Thymus (tissue), 11 donors: ENCODE measurements at regions not wholly inside any gene's neighbourhood (a gene's known extent, or its start where the extent isn't known, plus 50 kb on each side); places are given as distances from the start of the nearest gene placed in this dataset.
"Not testable (repeated sequence)": the region's sequence is repeated elsewhere in the genome, so short reads cannot be mapped to it uniquely, and the experiment has no call there.

Experiments used
- DNase-seq, 9 donors: peaks; one replicate each; pipeline ENCODE4 v3.0.0-alpha.2; 2013; ENCODE audit warnings: low spot score in 9 of 9, low read depth in 6 of 9, missing footprints in 1 of 9
- H3K27ac ChIP-seq, 2 donors: one replicate each; pipeline ENCODE4 v1.5.1; 2013; ENCODE audit warnings: control low read depth in 1 of 2, low read depth in 1 of 2, low read length in 1 of 2, mild to moderate bottlenecking in 1 of 2, moderate library complexity in 1 of 2
- H3K27me3 ChIP-seq, 2 donors: one replicate each; pipeline ENCODE4 v1.5.1; 2013; ENCODE audit warnings: low read length in 1 of 2; ENCODE audit not compliant: control insufficient read depth in 2 of 2, insufficient read depth in 1 of 2
- H3K36me3 ChIP-seq, 2 donors: one replicate each; pipeline ENCODE4 v1.5.1; 2013; ENCODE audit warnings: low read length in 1 of 2, mild to moderate bottlenecking in 1 of 2, moderate library complexity in 1 of 2; ENCODE audit not compliant: control insufficient read depth in 2 of 2, insufficient read depth in 2 of 2
- H3K4me1 ChIP-seq, 2 donors: one replicate each; pipeline ENCODE4 v1.5.1; 2013; ENCODE audit warnings: low read length in 2 of 2; ENCODE audit not compliant: control insufficient read depth in 2 of 2, insufficient read depth in 2 of 2
- H3K4me3 ChIP-seq, 2 donors: one replicate each; pipeline ENCODE4 v1.5.1; 2013; ENCODE audit warnings: low read length in 2 of 2, control low read depth in 1 of 2, mild to moderate bottlenecking in 1 of 2
- H3K9me3 ChIP-seq, 2 donors: one replicate each; pipeline ENCODE4 v1.5.1; 2013; ENCODE audit warnings: low read length in 1 of 2, mild to moderate bottlenecking in 1 of 2; ENCODE audit not compliant: control insufficient read depth in 2 of 2, insufficient read depth in 1 of 2
- WGBS: extraction: QIAGEN DNeasy Blood & Tissue Kit; methylation state at CpG from one replicate; pipeline ENCODE4 v1.1.7; 2013; 5-methylcytosine and 5-hydroxymethylcytosine counted together
- donor health status: healthy.

DNA sequence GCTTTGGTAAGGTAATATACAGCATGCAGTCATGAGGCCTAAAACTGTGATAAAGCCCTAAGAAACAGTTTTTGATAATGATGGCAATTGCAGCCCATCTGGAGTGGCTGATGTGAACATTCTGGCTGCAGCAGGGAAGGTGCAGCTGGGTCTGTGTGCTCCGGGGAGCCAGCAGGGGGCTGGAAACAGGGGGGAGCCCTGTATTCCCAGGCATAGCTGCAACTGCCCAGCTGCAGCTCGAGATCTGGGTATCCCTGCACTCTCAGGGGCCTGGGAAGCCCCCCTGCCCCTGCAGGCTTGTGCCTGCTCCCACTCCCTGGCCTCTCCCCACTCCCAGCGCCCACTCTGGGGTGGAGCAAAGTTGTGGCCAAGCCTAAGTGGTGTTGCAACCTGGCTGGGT is 95.6 kb downstream of the RRAGB start:
- H3K4me1 ChIP-seq = no peaks in the 10 kb centered on the region
- H3K4me3 ChIP-seq = no peak overlapping the region
- no peaks in the 10 kb centered on the region for H3K36me3 ChIP-seq
- no peak for DNase-seq
- H3K9me3 ChIP-seq = peaks cover 0 to 22% of the 10 kb centered on the region in 2 donors
- WGBS = 77% methylated on average over 3 of the region's 3 CpGs
- no peak overlapping the region for H3K27ac ChIP-seq
- H3K27me3 ChIP-seq = no peaks in the 10 kb centered on the region

DNA sequence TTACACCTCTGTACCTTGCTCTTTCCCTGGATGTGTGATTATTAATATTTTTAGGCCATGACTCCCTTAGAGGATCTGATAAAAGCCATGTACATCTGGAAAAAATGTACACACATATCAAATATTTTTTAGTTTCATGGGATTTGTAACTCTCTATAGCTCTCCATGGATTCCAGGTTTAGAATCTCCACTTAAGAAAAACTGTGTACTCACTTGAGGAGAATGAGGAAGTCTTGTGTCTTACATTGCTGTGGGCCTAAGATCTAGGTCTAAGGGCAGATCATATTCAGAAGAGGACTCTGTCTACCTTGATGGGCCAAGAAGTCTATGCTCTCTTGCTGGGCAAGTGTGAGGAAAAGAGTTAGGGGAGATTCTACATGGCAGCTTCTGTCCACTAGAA is 98.0 kb downstream of the RRAGB start:
- no peak overlapping the region for H3K27ac ChIP-seq
- H3K9me3 ChIP-seq = peaks cover 0 to 22% of the 10 kb centered on the region in 2 donors
- H3K36me3 ChIP-seq = no peaks in the 10 kb centered on the region
- no peak for DNase-seq
- no peaks in the 10 kb centered on the region for H3K4me1 ChIP-seq
- H3K4me3 ChIP-seq = no peak overlapping the region
- no peaks in the 10 kb centered on the region for H3K27me3 ChIP-seq

DNA sequence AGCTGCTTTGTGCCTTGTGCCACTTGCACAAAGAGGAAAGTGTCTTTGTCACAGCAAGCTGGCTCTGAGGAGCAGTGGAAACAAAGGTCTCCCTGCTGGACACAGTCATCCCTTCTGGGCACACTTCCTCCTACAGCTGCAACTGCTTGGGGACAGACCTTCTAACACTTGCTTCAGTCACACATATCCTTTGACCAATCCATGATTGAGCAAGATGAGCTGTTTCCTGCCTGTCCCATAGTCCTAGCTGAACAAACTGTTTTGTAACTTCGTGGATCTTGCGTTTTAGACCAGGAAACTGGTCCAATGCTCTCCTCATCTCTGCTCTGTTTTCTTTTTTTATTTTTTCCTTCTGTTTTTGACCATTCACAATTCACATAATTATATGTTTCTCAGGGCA is 98.5 kb downstream of the RRAGB start:
- peaks cover 0 to 22% of the 10 kb centered on the region in 2 donors for H3K9me3 ChIP-seq
- 75% methylated on average over 2 of the region's 2 CpGs for WGBS

DNA sequence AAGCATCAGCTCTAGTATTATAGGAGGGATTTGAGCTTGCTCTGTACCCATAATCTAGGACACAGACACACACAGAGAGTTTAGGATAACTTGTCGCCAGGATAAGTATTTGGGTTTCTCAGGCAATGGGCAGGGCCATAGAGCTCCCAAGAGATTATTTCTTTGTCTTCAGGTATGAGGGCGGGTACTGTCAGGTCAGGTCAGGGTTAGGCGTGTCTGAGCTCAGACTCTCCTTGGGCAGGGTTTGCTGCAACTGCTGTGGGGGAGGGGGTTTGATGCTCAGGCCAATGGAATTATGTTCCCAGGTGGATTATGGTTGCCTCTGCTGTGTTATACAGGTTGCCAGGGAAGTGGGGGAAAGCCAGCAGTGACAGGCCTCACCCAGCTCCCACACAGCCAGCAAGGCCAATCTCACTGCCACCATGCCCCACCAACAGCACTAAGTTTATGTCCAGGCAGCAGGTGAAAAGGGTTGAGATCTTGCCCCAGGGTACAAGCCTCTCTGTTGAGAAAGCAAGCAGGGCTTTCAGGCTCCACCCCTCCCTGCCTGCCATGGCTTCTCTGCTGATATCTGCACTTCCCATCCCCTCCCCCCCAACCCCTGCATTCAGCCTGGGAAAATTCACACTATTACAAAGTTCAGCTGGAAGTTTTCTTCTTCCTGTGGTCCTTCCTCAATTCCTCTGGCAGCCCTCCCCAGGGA is 101.3 kb downstream of the RRAGB start:
- no peaks in the 10 kb centered on the region for H3K27me3 ChIP-seq
- no peak overlapping the region for H3K4me3 ChIP-seq
- H3K4me1 ChIP-seq = no peaks in the 10 kb centered on the region
- H3K36me3 ChIP-seq = no peaks in the 10 kb centered on the region
- DNase-seq = no peak
- H3K9me3 ChIP-seq = peaks cover 0 to 7% of the 10 kb centered on the region in 2 donors
- H3K27ac ChIP-seq = no peak overlapping the region
- WGBS = 86% methylated on average over 3 of the region's 3 CpGs

More for the DNA sequence above, 98.5 kb downstream of the RRAGB start:
- no peak overlapping the region for H3K4me3 ChIP-seq
- no peaks in the 10 kb centered on the region for H3K4me1 ChIP-seq
- no peak for DNase-seq
- no peak overlapping the region for H3K27ac ChIP-seq
- H3K36me3 ChIP-seq = no peaks in the 10 kb centered on the region
- no peaks in the 10 kb centered on the region for H3K27me3 ChIP-seq

DNA sequence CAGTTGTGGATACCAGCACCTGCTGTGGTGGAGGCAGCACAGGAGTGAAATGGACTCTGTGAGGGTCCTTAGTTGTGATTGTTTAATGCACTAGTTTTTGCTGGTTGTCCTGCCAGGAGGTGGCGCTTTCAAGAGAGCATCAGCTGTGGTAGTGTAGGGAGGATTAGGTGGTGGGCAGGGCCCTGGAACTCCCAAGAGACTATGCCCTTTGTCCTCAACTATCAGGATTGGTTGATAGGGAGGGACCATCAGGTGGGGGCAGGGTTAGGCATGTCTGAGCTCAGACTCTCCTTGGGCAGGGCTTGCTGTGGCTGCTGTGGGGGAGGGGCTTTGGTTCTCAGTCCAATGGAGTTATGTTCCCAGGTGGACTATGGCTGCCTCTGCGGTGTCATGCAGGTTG is 121.9 kb downstream of the RRAGB start:
- H3K27me3 ChIP-seq = no peaks in the 10 kb centered on the region
- H3K4me3 ChIP-seq = no peak overlapping the region
- no peaks in the 10 kb centered on the region for H3K36me3 ChIP-seq
- no peak for DNase-seq
- peaks cover 0 to 7% of the 10 kb centered on the region in 2 donors for H3K9me3 ChIP-seq
- H3K4me1 ChIP-seq = no peaks in the 10 kb centered on the region
- no peak overlapping the region for H3K27ac ChIP-seq
- 91% methylated on average over 2 of the region's 2 CpGs for WGBS

DNA sequence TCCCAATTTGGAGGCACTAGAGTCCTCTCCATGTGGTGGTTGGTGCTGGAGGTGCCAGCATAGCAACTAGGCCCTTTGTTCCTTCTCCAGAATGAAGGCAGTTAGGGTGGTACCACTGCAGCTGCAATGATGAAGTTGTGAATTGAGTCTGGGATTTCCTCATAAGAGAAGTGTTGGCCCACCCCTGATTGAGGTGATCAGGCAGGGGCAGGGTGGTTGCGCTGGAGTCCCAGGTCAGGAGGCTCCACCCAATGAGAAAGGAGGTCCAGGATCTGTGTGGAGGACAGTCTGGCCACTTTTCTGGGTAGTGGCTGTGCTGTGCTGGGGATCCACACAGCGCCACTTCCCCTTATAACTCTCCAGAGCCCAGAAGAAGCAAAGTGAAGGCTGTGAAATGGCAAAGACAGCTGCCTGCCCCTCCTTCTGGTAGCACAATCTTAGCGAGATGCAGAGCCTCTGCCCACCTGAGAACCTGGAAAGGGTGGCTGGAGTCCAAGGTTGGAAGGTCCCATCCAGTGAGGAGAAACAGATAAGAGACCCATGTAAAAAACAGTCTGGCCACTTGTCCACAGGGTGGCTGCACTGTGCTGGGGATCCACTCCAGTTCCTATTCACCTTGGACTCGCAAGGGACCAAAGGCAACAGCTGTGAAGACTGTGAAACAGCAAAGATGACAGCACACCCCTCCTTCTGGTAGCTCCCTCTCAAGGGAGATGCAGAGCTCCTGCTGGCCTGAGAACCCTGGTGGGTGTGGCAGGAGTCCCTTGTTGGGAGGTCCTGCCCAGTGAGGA is 124.6 kb downstream of the RRAGB start:
- H3K27me3 ChIP-seq = no peaks in the 10 kb centered on the region
- no peaks in the 10 kb centered on the region for H3K4me1 ChIP-seq
- peaks cover 0 to 7% of the 10 kb centered on the region in 2 donors for H3K9me3 ChIP-seq
- DNase-seq = no peak
- no peaks in the 10 kb centered on the region for H3K36me3 ChIP-seq
- 90% methylated on average over 4 of the region's 4 CpGs for WGBS
- H3K27ac ChIP-seq = no peak overlapping the region
- H3K4me3 ChIP-seq = no peak overlapping the region

DNA sequence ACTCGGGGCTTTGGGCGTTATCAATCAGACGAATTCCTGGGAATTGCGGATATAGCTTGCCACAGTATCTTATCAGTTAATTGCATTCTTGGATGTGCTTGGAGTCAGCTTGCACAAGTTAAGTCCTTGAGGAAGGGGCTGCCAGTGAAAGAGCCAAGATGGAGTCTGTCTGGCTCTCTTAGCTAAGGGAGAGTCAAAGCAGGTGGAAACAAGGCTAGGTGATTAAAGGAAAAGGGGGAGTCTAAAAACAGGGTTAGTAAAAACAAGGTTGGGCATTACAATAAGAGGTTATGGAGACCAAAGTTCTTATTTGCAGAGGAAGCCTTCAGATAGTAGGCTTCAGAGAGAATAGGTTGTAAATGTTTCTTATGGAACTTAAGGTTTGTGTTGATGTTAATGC is 149.2 kb downstream of the RRAGB start:
- H3K9me3 ChIP-seq, DNase-seq, H3K36me3 ChIP-seq, H3K4me1 ChIP-seq, H3K4me3 ChIP-seq, H3K27me3 ChIP-seq, H3K27ac ChIP-seq: not testable (repeated sequence)
- 94% methylated on average over 4 of the region's 4 CpGs for whole genome bisulfite sequencing

DNA sequence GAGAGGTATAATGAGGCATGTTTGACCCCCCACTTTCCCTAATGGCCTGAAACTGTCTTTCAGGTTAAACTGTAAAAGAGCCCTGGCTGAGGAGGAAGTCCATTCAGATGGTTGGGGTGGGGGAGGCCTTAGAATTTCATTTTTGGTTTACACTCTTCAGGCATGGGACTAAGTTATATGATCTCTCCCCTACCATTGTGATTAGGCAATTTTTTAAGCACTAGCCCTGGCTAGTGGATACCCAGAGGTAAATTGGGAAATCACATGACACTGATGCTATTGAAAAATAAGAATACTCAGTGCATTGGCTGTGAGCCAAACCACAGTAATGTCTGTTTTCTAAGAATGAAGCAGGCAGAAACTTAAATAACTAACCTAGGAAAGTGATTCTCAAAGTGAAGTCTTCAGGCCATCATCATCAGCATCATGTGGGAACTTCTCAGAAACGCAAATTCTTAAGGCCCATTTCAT is 149.7 kb downstream of the RRAGB start:
- Histone ChIP-seq H3K4me3 (no peak overlapping the region), H3K27ac (no peak overlapping the region), H3K9me3 (no peaks in the 10 kb centered on the region), H3K27me3 (no peaks in the 10 kb centered on the region), H3K36me3 (no peaks in the 10 kb centered on the region), H3K4me1 (no peaks in the 10 kb centered on the region)
- DNase-seq = no peak
- WGBS = 80% methylated on average over 1 of the region's 1 CpG

DNA sequence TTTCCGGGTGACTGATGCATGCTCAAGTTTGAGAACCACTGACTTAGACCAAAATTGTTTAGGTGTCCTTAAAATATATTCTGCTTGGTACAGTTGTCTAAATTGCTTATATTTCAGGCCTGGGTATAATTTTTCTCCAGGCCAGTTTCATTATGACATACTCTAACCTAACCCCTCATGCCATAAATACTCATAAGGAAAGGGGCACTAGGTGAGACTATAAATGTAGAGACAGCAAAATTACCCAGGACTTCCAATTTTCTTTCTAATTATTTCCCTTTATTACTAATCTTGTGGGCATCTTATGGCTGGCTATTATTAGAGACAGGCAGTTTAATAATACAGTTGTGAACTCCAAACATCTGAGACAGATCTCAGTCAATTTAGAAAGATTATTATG is 150.2 kb downstream of the RRAGB start:
- Histone ChIP-seq H3K4me3 (no peak overlapping the region), H3K36me3 (no peaks in the 10 kb centered on the region), H3K9me3 (no peaks in the 10 kb centered on the region), H3K27ac (no peak overlapping the region), H3K4me1 (no peaks in the 10 kb centered on the region), H3K27me3 (no peaks in the 10 kb centered on the region)
- no peak for DNase-seq
- 96% methylated on average over 1 of the region's 1 CpG for WGBS
